GM12875 (cell line): ENCODE measurements at regions not wholly inside any gene's neighbourhood (a gene's known extent, or its start where the extent isn't known, plus 50 kb on each side); places are given as distances from the start of the nearest gene placed in this dataset.

Experiments used
- H3K4me3 ChIP-seq: one replicate; pipeline ENCODE4 v1.5.1; 2011; ENCODE audit warnings: low read depth, low read length, control low read depth
- TF ChIP-seq, protein P1 (sequence below): IDR thresholded peaks from 2 replicates; pipeline ENCODE4 v1.5.1; 2011; ENCODE audit warnings: low read depth, mild to moderate bottlenecking, control low read depth, inconsistent platforms, low read length, moderate library complexity, borderline replicate concordance; ENCODE audit not compliant: insufficient read depth

DNA sequence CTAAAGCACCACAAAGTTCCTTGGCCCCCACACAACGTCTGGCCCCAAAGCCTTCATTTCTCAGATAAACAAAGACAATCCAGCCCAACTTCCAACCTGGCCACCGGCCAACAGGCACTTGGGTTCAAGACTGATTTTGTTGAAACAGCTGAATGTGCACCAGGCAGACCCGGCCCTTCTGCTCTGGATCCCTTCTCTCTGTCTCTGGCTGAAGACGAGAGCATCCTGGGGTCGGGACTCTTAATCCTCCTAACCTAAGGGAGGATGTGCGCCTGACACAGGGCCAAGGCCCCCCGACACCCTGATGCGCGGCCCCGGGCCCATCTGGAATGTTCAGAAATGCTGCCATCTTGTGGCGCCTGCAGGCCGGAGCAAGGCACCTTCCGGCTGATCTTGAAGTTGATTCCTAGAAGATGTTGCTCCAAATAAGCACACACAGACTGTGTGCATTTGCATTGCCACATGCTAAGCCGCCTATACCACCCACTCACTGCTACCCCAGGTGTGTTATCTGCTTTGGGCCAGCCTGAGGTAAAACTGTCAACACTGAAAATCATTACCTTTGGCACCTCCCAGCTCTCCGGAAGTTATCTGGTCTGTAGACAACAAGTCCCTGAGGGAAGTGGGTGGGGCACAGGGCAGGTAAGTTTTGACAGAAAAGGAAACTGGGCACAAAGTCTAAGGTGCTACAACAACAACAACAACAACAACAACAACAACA lies 98.4 kb upstream of the HABP2 start:
- no peak overlapping the region for H3K4me3 ChIP-seq
- TF ChIP-seq, protein P1, sequence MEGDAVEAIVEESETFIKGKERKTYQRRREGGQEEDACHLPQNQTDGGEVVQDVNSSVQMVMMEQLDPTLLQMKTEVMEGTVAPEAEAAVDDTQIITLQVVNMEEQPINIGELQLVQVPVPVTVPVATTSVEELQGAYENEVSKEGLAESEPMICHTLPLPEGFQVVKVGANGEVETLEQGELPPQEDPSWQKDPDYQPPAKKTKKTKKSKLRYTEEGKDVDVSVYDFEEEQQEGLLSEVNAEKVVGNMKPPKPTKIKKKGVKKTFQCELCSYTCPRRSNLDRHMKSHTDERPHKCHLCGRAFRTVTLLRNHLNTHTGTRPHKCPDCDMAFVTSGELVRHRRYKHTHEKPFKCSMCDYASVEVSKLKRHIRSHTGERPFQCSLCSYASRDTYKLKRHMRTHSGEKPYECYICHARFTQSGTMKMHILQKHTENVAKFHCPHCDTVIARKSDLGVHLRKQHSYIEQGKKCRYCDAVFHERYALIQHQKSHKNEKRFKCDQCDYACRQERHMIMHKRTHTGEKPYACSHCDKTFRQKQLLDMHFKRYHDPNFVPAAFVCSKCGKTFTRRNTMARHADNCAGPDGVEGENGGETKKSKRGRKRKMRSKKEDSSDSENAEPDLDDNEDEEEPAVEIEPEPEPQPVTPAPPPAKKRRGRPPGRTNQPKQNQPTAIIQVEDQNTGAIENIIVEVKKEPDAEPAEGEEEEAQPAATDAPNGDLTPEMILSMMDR, result peak; percentile 78

DNA sequence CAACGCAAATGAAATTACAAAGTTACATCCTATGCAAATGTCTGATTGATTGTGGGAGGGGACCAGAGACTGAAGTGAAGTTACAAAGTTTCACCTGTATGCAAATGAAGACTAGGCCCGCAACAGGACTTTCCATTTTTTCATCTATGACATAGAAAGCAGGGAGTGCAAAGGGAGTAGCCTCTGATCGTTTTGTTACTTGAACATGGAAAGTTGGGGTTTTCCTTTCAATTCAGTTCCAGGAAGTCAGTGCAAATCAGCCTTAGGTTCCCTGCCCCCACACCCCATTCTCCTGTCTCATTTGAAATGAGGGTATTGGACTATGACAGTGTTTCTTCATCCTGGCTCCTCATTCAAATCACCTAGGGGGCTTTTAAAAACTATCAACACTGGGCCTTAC lies 96.9 kb upstream of the HABP2 start:
- no peak overlapping the region for H3K4me3 ChIP-seq
- TF ChIP-seq, protein P1, result no peak

DNA sequence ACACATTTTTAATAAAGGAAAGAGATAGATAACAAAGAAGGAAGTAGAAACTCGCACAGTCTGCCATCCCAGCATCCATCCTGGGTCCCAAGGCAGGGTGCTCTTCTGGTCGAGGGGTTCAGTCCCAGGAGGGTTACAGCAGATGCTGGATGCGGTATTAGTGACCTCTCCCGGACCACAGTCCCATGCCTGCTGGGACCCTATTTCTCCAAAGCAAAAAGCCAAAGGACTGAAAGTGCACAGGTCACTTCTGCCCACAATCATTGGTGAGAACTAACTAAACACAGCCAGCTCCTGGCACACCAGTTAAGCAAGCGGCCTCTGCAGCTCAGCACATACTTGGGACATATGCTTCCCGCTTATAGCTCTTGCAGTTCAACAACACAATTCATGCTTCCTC lies 96.1 kb upstream of the HABP2 start:
- H3K4me3 ChIP-seq, result no peak overlapping the region
- TF ChIP-seq, protein P1, result no peak

DNA sequence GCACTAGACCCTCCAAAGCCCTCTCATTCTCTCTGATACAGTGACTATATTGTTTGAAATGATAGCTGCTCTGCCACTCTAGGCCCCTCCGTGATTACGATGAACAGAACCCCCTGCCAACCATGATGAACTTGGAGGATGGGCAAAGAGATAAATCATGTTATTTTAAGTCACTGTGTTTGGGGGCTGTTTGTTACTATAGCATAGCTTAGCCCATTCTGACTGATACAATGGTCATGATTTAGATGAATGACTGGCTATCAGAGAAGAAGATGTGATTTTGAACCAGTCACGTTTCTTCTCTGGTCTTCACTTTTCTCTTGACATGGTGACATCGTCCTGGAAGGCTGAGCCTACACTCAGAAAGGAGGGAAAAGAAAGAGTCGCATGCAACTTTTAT lies 95.4 kb upstream of the HABP2 start:
- TF ChIP-seq, protein P1, result no peak
- H3K4me3 ChIP-seq, result no peak overlapping the region

DNA sequence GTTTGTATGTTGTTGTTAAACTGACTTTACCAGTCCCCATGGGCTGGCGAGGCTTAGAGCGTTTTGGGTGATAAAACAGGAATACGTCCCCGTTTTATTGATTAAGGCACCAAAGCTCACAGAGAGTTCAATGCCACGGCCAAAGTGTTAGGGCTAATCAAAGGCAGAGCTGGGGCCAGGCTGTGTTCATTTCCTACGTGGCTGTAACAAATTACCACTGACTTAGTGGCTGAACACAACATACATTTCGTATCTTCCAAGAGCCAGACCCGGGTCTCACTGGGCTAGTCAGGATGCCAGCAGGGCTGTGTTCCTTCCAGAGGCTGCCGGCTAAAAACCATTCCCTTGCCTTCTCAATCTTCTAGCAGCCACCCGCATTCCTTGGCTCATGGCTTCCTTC lies 94.4 kb upstream of the HABP2 start:
- H3K4me3 ChIP-seq, result no peak overlapping the region
- TF ChIP-seq, protein P1, result no peak

DNA sequence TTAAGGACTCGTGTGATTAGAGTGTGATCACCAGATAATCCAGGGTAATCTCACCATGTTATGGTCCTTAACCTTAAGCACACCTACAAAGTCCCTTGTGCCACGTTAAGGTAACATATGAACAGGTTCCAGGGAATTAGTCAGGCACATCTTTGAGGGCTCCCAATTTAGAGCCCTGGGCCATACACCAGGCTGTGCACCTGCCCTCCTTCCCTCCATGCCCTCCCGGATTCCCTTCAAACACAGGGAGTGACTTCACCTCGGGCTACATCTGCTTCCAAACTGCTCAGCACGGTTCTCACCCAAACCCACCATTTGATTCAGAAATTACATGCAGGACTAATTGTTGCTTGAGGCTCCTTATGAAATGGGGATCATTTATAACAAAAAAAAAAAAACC lies 93.9 kb upstream of the HABP2 start:
- H3K4me3 ChIP-seq, result no peak overlapping the region
- TF ChIP-seq, protein P1, result no peak

DNA sequence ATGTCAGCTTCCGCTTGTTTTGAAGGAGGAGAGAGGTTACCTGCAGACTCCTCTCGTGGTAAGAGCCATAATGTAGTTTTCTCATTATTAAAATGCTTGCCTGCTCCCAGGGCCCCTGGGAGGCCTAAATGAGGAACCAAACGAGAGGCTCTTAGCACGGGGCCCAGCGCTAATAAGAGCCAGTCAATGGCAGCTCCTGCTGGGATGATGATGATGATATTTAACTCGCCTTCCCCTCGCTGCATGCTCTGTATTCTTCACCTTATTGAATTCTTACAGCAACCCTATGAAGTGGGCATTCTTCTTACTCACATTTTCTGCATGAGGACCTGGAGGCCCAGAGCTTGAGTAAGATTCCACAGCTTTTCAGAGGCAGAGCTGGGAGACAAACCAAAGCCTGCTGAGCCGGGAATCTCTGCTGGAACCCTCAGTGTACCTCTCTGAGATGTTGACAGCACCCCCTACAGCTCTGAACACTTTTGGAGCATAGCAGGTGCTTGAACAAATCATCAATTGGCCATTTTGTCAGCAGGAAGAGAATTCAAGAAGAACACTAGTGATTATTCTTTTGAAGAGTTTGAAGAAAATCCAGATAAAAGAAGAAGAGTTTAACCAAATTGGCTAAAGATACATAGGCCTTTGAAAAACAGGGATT lies 93.1 kb upstream of the HABP2 start:
- TF ChIP-seq, protein P1, result no peak
- H3K4me3 ChIP-seq, result no peak overlapping the region
